Fibroblast of upper back skin (primary cell): ENCODE measurements at regions not wholly inside any gene's neighbourhood (a gene's known extent, or its start where the extent isn't known, plus 50 kb on each side); places are given as distances from the start of the nearest gene placed in this dataset.

Experiments
- DNase-seq: peaks from one replicate; pipeline ENCODE4 v3.0.0-alpha.2; 2013

- peak; percentile 65 for DNase-seq
Observed at GRCh38 chr14:37903343-37904191, 304.1 kb upstream of the SSTR1 start.

- no peak for DNase-seq
Observed at GRCh38 chr14:37924622-37925021, 283.1 kb upstream of the SSTR1 start.

- DNase-seq, result peak; percentile 20
Observed at GRCh38 chr14:37932008-37932407, 275.7 kb upstream of the SSTR1 start.

- DNase-seq, result no peak
Observed at GRCh38 chr14:37932481-37932880, 275.2 kb upstream of the SSTR1 start.

- no peak for DNase-seq
Observed at GRCh38 chr14:37936971-37937370, 270.7 kb upstream of the SSTR1 start.

- DNase-seq, result no peak
Observed at GRCh38 chr14:37939442-37940028, 268.2 kb upstream of the SSTR1 start.

GRCh38 chr14:37945959-37946358 lies 261.7 kb upstream of the SSTR1 start:
- no peak for DNase-seq

- no peak for DNase-seq
Observed at GRCh38 chr14:37946819-37947218, 260.9 kb upstream of the SSTR1 start.

- no peak for DNase-seq
Observed at GRCh38 chr14:37948266-37948665, 259.4 kb upstream of the SSTR1 start.

- no peak for DNase-seq
Observed at GRCh38 chr14:37968664-37969240, 239.0 kb upstream of the SSTR1 start.

GRCh38 chr14:37969511-37969979 lies 238.2 kb upstream of the SSTR1 start:
- DNase-seq, result no peak

GRCh38 chr14:37970696-37971095 lies 237.0 kb upstream of the SSTR1 start:
- no peak for DNase-seq

- no peak for DNase-seq
Observed at GRCh38 chr14:37972941-37973887, 234.5 kb upstream of the SSTR1 start.

GRCh38 chr14:37974421-37974820 lies 233.3 kb upstream of the SSTR1 start:
- DNase-seq, result no peak

GRCh38 chr14:37977481-37977880 lies 230.2 kb upstream of the SSTR1 start:
- DNase-seq, result no peak

- DNase-seq, result peak; percentile 65
Observed at GRCh38 chr14:37985826-37986470, 221.8 kb upstream of the SSTR1 start.

- DNase-seq, result peak; percentile 47
Observed at GRCh38 chr14:37988472-37988871, 219.2 kb upstream of the SSTR1 start.

GRCh38 chr14:37991027-37991426 lies 216.7 kb upstream of the SSTR1 start:
- DNase-seq, result no peak

GRCh38 chr14:37992499-37992898 lies 215.2 kb upstream of the SSTR1 start:
- DNase-seq, result no peak

- DNase-seq, result no peak
Observed at GRCh38 chr14:37994846-37995372, 212.8 kb upstream of the SSTR1 start.

GRCh38 chr14:37997017-37997416 lies 210.7 kb upstream of the SSTR1 start:
- DNase-seq, result no peak

- DNase-seq, result no peak
Observed at GRCh38 chr14:38000340-38000739, 207.4 kb upstream of the SSTR1 start.
